C4-2B (cell line): ENCODE measurements at regions not wholly inside any gene's neighbourhood (a gene's known extent, or its start where the extent isn't known, plus 50 kb on each side); places are given as distances from the start of the nearest gene placed in this dataset.

Experiments used
- ZFX ChIP-seq: fragments of 450-650 bp; IDR thresholded peaks from 2 replicates; pipeline ENCODE4 v1.6.1; 2017
- TF ChIP-seq, protein P1 (sequence below): fragments of 450-650 bp; conservative IDR thresholded peaks from 2 replicates; pipeline ENCODE4 v1.5.1; 2017; ENCODE audit warnings: mild to moderate bottlenecking

DNA sequence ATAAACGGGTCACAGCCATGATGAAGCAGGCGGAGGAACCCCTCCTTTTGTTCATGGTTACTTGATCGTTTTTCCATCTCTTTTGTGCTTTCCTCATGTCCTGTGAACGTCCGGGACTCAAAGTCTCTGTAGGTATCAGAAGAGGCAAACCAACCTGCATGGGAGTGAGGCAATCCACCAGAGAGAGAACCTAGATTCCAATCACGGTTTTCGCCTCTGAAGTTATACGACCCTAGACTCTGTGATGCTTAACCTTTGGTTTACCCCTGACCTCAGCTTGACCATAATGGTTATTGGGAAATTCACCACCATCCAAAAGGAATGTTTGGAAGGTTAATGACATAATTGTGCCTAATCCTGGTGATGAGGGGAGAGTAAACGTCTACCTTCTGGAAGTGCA, 186.8 kb upstream of the PRICKLE1 start:
- TF ChIP-seq, protein P1, sequence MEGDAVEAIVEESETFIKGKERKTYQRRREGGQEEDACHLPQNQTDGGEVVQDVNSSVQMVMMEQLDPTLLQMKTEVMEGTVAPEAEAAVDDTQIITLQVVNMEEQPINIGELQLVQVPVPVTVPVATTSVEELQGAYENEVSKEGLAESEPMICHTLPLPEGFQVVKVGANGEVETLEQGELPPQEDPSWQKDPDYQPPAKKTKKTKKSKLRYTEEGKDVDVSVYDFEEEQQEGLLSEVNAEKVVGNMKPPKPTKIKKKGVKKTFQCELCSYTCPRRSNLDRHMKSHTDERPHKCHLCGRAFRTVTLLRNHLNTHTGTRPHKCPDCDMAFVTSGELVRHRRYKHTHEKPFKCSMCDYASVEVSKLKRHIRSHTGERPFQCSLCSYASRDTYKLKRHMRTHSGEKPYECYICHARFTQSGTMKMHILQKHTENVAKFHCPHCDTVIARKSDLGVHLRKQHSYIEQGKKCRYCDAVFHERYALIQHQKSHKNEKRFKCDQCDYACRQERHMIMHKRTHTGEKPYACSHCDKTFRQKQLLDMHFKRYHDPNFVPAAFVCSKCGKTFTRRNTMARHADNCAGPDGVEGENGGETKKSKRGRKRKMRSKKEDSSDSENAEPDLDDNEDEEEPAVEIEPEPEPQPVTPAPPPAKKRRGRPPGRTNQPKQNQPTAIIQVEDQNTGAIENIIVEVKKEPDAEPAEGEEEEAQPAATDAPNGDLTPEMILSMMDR, result no peak
- no peak for TF ChIP-seq ZFX
